ENCODE measurements at regions not wholly inside any gene's neighbourhood (a gene's known extent, or its start where the extent isn't known, plus 50 kb on each side); places are given as distances from the start of the nearest gene placed in this dataset.

GRCh38 chr21:28875078-28875477 lies 117.6 kb downstream of the LTN1 start:
- TF ChIP-seq REST (IDR thresholded peaks at IDR 0.05; ENCODE audit: insufficient read depth in 1 of 2, low read depth in 2 of 2, low read length in 1 of 2) (no peak), CTCF (IDR thresholded peaks at IDR 0.05) (no peak), POLR2AphosphoS5 (IDR thresholded peaks at IDR 0.05; ENCODE audit: low read depth, low read length) (no peak), SIN3A (IDR thresholded peaks at IDR 0.05; ENCODE audit: borderline replicate concordance, insufficient read depth, low read depth, low read length) (no peak), TCF7L2 (IDR thresholded peaks at IDR 0.05; ENCODE audit: low read depth, low read length) (no peak)
